Tibial artery (tissue), 4 donors: ENCODE measurements at regions not wholly inside any gene's neighbourhood (a gene's known extent, or its start where the extent isn't known, plus 50 kb on each side); places are given as distances from the start of the nearest gene placed in this dataset.
"Not testable (repeated sequence)": the region's sequence is repeated elsewhere in the genome, so short reads cannot be mapped to it uniquely, and the experiment has no call there.

ENCODE experiments used
- DNase-seq, 2 donors: peaks; one replicate each; pipeline ENCODE4 v3.0.0-alpha.2; 2019
- H3K27ac ChIP-seq, 2 donors: fragments of 200-600 bp; sonication (generic) in 1 of 2; 1 replicate in 1 of 2; 2 replicates in 1 of 2; pipeline ENCODE4 v1.5.1; 2018 to 2019; ENCODE audit warnings: mild to moderate bottlenecking in 1 of 2
- H3K27me3 ChIP-seq, 2 donors: fragments of 200-600 bp; sonication (generic) in 1 of 2; one replicate each; pipeline versions ENCODE4 v1.5.1 to v1.6.0; 2016 to 2019
- H3K36me3 ChIP-seq, 3 donors: fragments of 200-600 bp; sonication (generic) in 2 of 3; one replicate each; pipeline ENCODE4 v1.5.1; 2016 to 2019; ENCODE audit warnings: mild to moderate bottlenecking in 2 of 3
- H3K4me1 ChIP-seq, 4 donors: fragments of 200-600 bp; sonication (generic) in 2 of 4; 1 replicate in 3 of 4; 2 replicates in 1 of 4; pipeline ENCODE4 v1.5.1; 2016 to 2019
- H3K4me3 ChIP-seq, 2 donors: fragments of 200-600 bp; sonication (generic) in 1 of 2; 1 replicate in 1 of 2; 2 replicates in 1 of 2; pipeline ENCODE4 v1.5.1; 2018 to 2019; ENCODE audit warnings: mild to moderate bottlenecking in 2 of 2
- H3K9me3 ChIP-seq, 3 donors: fragments of 200-600 bp; sonication (generic) in 1 of 3; one replicate each; pipeline ENCODE4 v1.5.1; 2016 to 2019
- CTCF ChIP-seq, 2 experiments: fragments of 200-600 bp in 1 of 2; fragments of 450-650 bp in 1 of 2; IDR thresholded peaks; one replicate each; pipeline ENCODE4 v1.5.1; 2017 to 2019; ENCODE audit warnings: antibody characterized with exemption in 2 of 2, mild to moderate bottlenecking in 1 of 2, moderate library complexity in 1 of 2
- intact Hi-C: fragments of 100-400 bp; cut with DNase I; formaldehyde crosslinking; loops from one replicate; pipeline ENCODE4 v1.15.0; 2023; ENCODE audit warnings: low total_unique reads

DNA sequence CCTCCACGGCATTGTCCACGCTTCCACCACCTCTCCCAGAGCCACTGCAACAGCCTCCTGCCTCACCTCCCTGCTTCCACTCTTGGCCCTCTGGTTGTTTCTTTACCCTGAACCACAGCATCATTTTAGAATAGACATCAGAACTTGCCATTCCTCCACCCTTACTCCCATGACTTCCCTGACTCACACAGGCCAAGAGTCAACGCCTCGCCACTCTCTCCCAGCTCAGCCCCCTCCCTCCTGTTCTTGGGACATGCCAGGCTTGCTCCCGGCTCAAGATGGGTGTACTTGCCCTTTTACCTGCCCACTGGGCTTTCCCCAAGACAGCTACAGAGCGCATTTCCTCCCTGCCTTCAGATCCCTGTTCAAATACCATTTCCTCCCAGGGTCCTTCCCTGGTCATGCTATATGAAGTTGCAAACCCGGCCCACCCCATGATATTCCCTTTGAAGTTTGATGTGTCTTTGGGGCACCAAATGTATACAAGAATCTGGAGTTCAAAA is 429.1 kb downstream of the RPS24 start:
- no peaks in the 10 kb centered on the region for H3K36me3 ChIP-seq
- no peak for TF ChIP-seq CTCF (IDR thresholded peaks at IDR 0.05)
- H3K27ac ChIP-seq: no peak overlapping the region
- no peak for DNase-seq
- H3K4me1 ChIP-seq: no peaks in the 10 kb centered on the region
- no peak overlapping the region for H3K4me3 ChIP-seq
- intact Hi-C loops: no loop called here
- no peaks in the 10 kb centered on the region for H3K9me3 ChIP-seq
- peaks cover 0 to 4% of the 10 kb centered on the region in 2 donors for H3K27me3 ChIP-seq

GRCh38 chr10:78464118-78464855 is 430.6 kb downstream of the RPS24 start:
- intact Hi-C loops: no loop called here
- Histone ChIP-seq H3K9me3 (no peaks in the 10 kb centered on the region), H3K27ac (no peak overlapping the region), H3K36me3 (no peaks in the 10 kb centered on the region), H3K4me3 (no peak overlapping the region), H3K27me3 (peaks cover 0 to 4% of the 10 kb centered on the region in 2 donors), H3K4me1 (no peaks in the 10 kb centered on the region)
- TF ChIP-seq CTCF (IDR thresholded peaks at IDR 0.05): no peak
- no peak for DNase-seq

DNA sequence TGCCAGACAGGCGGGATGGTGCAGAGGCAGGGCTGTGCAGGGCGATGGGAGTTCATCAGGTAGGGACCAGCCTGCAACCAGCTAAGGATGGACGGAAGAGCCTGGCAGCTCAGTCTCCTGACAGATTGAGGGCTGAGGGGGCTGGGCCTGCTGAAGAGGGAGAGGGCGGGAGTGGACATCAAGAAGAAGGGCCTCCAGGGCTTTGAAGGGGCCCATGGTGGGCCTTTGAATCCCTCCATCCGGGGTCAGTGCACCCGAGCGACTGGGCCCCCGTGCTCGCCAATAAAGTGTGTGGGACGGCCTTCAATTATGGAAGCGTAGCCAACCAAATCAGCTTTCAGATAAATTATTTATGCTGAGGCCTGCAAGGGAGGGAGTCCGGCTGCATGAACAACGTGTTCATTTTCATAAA is 431.2 kb downstream of the RPS24 start:
- Histone ChIP-seq H3K27me3 (peaks cover 0 to 4% of the 10 kb centered on the region in 2 donors), H3K4me3 (no peak overlapping the region), H3K36me3 (no peaks in the 10 kb centered on the region), H3K9me3 (no peaks in the 10 kb centered on the region), H3K4me1 (no peaks in the 10 kb centered on the region), H3K27ac (no peak overlapping the region)
- intact Hi-C loops: no loop called here
- no peak for TF ChIP-seq CTCF (IDR thresholded peaks at IDR 0.05)
- peak in 1 of 2 donors; percentile 43 for DNase-seq

- Histone ChIP-seq H3K27ac (no peak overlapping the region), H3K4me3 (no peak overlapping the region), H3K27me3 (peaks cover 0 to 4% of the 10 kb centered on the region in 2 donors), H3K36me3 (no peaks in the 10 kb centered on the region), H3K9me3 (no peaks in the 10 kb centered on the region), H3K4me1 (no peaks in the 10 kb centered on the region)
- DNase-seq: no peak
- TF ChIP-seq CTCF (IDR thresholded peaks at IDR 0.05): no peak
- intact Hi-C loops: no loop called here
Measured at GRCh38 chr10:78465431-78465830, 431.8 kb downstream of the RPS24 start.

GRCh38 chr10:78467496-78468106 is 433.9 kb downstream of the RPS24 start:
- intact Hi-C loops: no loop called here
- no peak for DNase-seq

DNA sequence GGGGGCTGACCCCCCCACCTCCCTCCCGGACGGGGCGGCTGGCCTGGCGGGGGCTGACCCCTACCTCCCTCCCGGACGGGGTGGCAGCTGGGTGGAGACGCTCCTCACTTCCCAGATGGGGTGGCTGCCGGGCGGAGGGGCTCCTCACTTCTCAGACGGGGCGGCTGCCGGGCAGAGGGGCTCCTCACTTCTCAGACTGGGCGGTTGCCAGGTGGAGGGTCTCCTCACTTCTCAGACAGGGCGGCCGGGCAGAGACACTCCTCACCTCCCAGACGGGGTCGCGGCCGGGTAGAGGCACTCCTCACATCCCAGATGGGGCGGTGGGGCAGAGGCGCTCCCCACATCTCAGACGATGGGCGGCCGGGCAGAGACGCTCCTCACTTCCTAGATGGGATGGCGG is 435.1 kb downstream of the RPS24 start:
- H3K9me3 ChIP-seq, H3K4me1 ChIP-seq, H3K27me3 ChIP-seq, H3K4me3 ChIP-seq, H3K27ac ChIP-seq, DNase-seq, intact Hi-C loops, H3K36me3 ChIP-seq: not testable (repeated sequence)

More at GRCh38 chr10:78467496-78468106, 433.9 kb downstream of the RPS24 start:
- no peak for TF ChIP-seq CTCF (IDR thresholded peaks at IDR 0.05)
- Histone ChIP-seq H3K4me3 (no peak overlapping the region), H3K9me3 (no peaks in the 10 kb centered on the region), H3K27me3 (no peaks in the 10 kb centered on the region), H3K4me1 (no peaks in the 10 kb centered on the region), H3K36me3 (no peaks in the 10 kb centered on the region), H3K27ac (no peak overlapping the region)
